ENCODE measurements at regions not wholly inside any gene's neighbourhood (a gene's known extent, or its start where the extent isn't known, plus 50 kb on each side); places are given as distances from the start of the nearest gene placed in this dataset.

- TF ChIP-seq CTCF (IDR thresholded peaks at IDR 0.05), result no peak
- no peak for TF ChIP-seq POLR2A (IDR thresholded peaks at IDR 0.05)
Observed at GRCh38 chr9:134980991-134981390, 63.3 kb upstream of the FCN1 start.

Measured in testis (tissue), 2 donors.